ENCODE measurements at regions not wholly inside any gene's neighbourhood (a gene's known extent, or its start where the extent isn't known, plus 50 kb on each side); places are given as distances from the start of the nearest gene placed in this dataset.

GRCh38 chr4:127534041-127534825, 98.5 kb upstream of the INTU start:
- Histone ChIP-seq H3K27me3 (ENCODE audit: control insufficient read depth in 2 of 2, insufficient read depth in 1 of 2, low read length in 1 of 2) (no peaks in the 10 kb centered on the region), H3K36me3 (ENCODE audit: control insufficient read depth in 2 of 2, insufficient read depth in 2 of 2, low read length in 1 of 2) (no peaks in the 10 kb centered on the region), H3K27ac (ENCODE audit: low read depth in 1 of 2, low read length in 1 of 2) (no peak overlapping the region), H3K4me1 (ENCODE audit: control insufficient read depth in 2 of 2, insufficient read depth in 2 of 2, low read length in 2 of 2) (no peaks in the 10 kb centered on the region), H3K4me3 (ENCODE audit: low read length in 2 of 2) (no peak overlapping the region), H3K9me3 (ENCODE audit: control insufficient read depth in 2 of 2, insufficient read depth in 1 of 2, low read length in 1 of 2) (no peaks in the 10 kb centered on the region)
- DNase-seq (ENCODE audit: low read depth in 6 of 9, low spot score in 9 of 9), result no peak
- 90% methylated on average over 4 of the region's 4 CpGs for WGBS

- H3K9me3 ChIP-seq (ENCODE audit: control insufficient read depth in 2 of 2, insufficient read depth in 1 of 2, low read length in 1 of 2), result no peaks in the 10 kb centered on the region
- 80% methylated on average over 1 of the region's 1 CpG for WGBS
- no peaks in the 10 kb centered on the region for H3K36me3 ChIP-seq (ENCODE audit: control insufficient read depth in 2 of 2, insufficient read depth in 2 of 2, low read length in 1 of 2)
- no peak overlapping the region for H3K4me3 ChIP-seq (ENCODE audit: low read length in 2 of 2)
- H3K4me1 ChIP-seq (ENCODE audit: control insufficient read depth in 2 of 2, insufficient read depth in 2 of 2, low read length in 2 of 2), result no peaks in the 10 kb centered on the region
- H3K27ac ChIP-seq (ENCODE audit: low read depth in 1 of 2, low read length in 1 of 2), result no peak overlapping the region
- H3K27me3 ChIP-seq (ENCODE audit: control insufficient read depth in 2 of 2, insufficient read depth in 1 of 2, low read length in 1 of 2), result no peaks in the 10 kb centered on the region
- DNase-seq (ENCODE audit: low read depth in 6 of 9, low spot score in 9 of 9), result no peak
These were observed 94.7 kb upstream of the INTU start for GRCh38 chr4:127538016-127538415.

GRCh38 chr4:127540497-127541025, 92.2 kb upstream of the INTU start:
- WGBS, result 88% methylated on average over 3 of the region's 3 CpGs
- no peak for DNase-seq (ENCODE audit: low read depth in 6 of 9, low spot score in 9 of 9)
- H3K9me3 ChIP-seq (ENCODE audit: control insufficient read depth in 2 of 2, insufficient read depth in 1 of 2, low read length in 1 of 2), result no peaks in the 10 kb centered on the region
- no peaks in the 10 kb centered on the region for H3K27me3 ChIP-seq (ENCODE audit: control insufficient read depth in 2 of 2, insufficient read depth in 1 of 2, low read length in 1 of 2)
- no peak overlapping the region for H3K27ac ChIP-seq (ENCODE audit: low read depth in 1 of 2, low read length in 1 of 2)
- no peak overlapping the region for H3K4me3 ChIP-seq (ENCODE audit: low read length in 2 of 2)
- no peaks in the 10 kb centered on the region for H3K36me3 ChIP-seq (ENCODE audit: control insufficient read depth in 2 of 2, insufficient read depth in 2 of 2, low read length in 1 of 2)
- no peaks in the 10 kb centered on the region for H3K4me1 ChIP-seq (ENCODE audit: control insufficient read depth in 2 of 2, insufficient read depth in 2 of 2, low read length in 2 of 2)

- no peak for DNase-seq (ENCODE audit: low read depth in 6 of 9, low spot score in 9 of 9)
- no peak overlapping the region for H3K4me3 ChIP-seq (ENCODE audit: low read length in 2 of 2)
- H3K27ac ChIP-seq (ENCODE audit: low read depth in 1 of 2, low read length in 1 of 2), result no peak overlapping the region
- no peaks in the 10 kb centered on the region for H3K4me1 ChIP-seq (ENCODE audit: control insufficient read depth in 2 of 2, insufficient read depth in 2 of 2, low read length in 2 of 2)
- no peaks in the 10 kb centered on the region for H3K36me3 ChIP-seq (ENCODE audit: control insufficient read depth in 2 of 2, insufficient read depth in 2 of 2, low read length in 1 of 2)
- no peaks in the 10 kb centered on the region for H3K27me3 ChIP-seq (ENCODE audit: control insufficient read depth in 2 of 2, insufficient read depth in 1 of 2, low read length in 1 of 2)
- H3K9me3 ChIP-seq (ENCODE audit: control insufficient read depth in 2 of 2, insufficient read depth in 1 of 2, low read length in 1 of 2), result no peaks in the 10 kb centered on the region
These were observed 87.5 kb upstream of the INTU start for GRCh38 chr4:127545271-127545670.

GRCh38 chr4:127548990-127549925, 83.5 kb upstream of the INTU start:
- H3K4me1 ChIP-seq (ENCODE audit: control insufficient read depth in 2 of 2, insufficient read depth in 2 of 2, low read length in 2 of 2), result no peaks in the 10 kb centered on the region
- H3K36me3 ChIP-seq (ENCODE audit: control insufficient read depth in 2 of 2, insufficient read depth in 2 of 2, low read length in 1 of 2), result no peaks in the 10 kb centered on the region
- H3K27me3 ChIP-seq (ENCODE audit: control insufficient read depth in 2 of 2, insufficient read depth in 1 of 2, low read length in 1 of 2), result no peaks in the 10 kb centered on the region
- DNase-seq (ENCODE audit: low read depth in 6 of 9, low spot score in 9 of 9), result no peak
- H3K9me3 ChIP-seq (ENCODE audit: control insufficient read depth in 2 of 2, insufficient read depth in 1 of 2, low read length in 1 of 2), result peaks cover 0 to 3% of the 10 kb centered on the region in 2 donors
- H3K4me3 ChIP-seq (ENCODE audit: low read length in 2 of 2), result no peak overlapping the region
- 87% methylated on average over 2 of the region's 2 CpGs for WGBS
- H3K27ac ChIP-seq (ENCODE audit: low read depth in 1 of 2, low read length in 1 of 2), result no peak overlapping the region

GRCh38 chr4:127555106-127555505, 77.7 kb upstream of the INTU start:
- Histone ChIP-seq H3K36me3 (ENCODE audit: control insufficient read depth in 2 of 2, insufficient read depth in 2 of 2, low read length in 1 of 2) (no peaks in the 10 kb centered on the region), H3K27me3 (ENCODE audit: control insufficient read depth in 2 of 2, insufficient read depth in 1 of 2, low read length in 1 of 2) (no peaks in the 10 kb centered on the region), H3K9me3 (ENCODE audit: control insufficient read depth in 2 of 2, insufficient read depth in 1 of 2, low read length in 1 of 2) (peaks cover 0 to 18% of the 10 kb centered on the region in 2 donors), H3K4me1 (ENCODE audit: control insufficient read depth in 2 of 2, insufficient read depth in 2 of 2, low read length in 2 of 2) (no peaks in the 10 kb centered on the region), H3K4me3 (ENCODE audit: low read length in 2 of 2) (no peak overlapping the region), H3K27ac (ENCODE audit: low read depth in 1 of 2, low read length in 1 of 2) (no peak overlapping the region)
- 84% methylated on average over 1 of the region's 1 CpG for WGBS
- DNase-seq (ENCODE audit: low read depth in 6 of 9, low spot score in 9 of 9), result peak in 1 of 9 donors; percentile 9

GRCh38 chr4:127558088-127558487, 74.7 kb upstream of the INTU start:
- DNase-seq (ENCODE audit: low read depth in 6 of 9, low spot score in 9 of 9), result no peak
- H3K9me3 ChIP-seq (ENCODE audit: control insufficient read depth in 2 of 2, insufficient read depth in 1 of 2, low read length in 1 of 2), result peaks cover 0 to 15% of the 10 kb centered on the region in 2 donors
- H3K4me1 ChIP-seq (ENCODE audit: control insufficient read depth in 2 of 2, insufficient read depth in 2 of 2, low read length in 2 of 2), result no peaks in the 10 kb centered on the region
- H3K4me3 ChIP-seq (ENCODE audit: low read length in 2 of 2), result no peak overlapping the region
- no peaks in the 10 kb centered on the region for H3K27me3 ChIP-seq (ENCODE audit: control insufficient read depth in 2 of 2, insufficient read depth in 1 of 2, low read length in 1 of 2)
- H3K27ac ChIP-seq (ENCODE audit: low read depth in 1 of 2, low read length in 1 of 2), result no peak overlapping the region
- no peaks in the 10 kb centered on the region for H3K36me3 ChIP-seq (ENCODE audit: control insufficient read depth in 2 of 2, insufficient read depth in 2 of 2, low read length in 1 of 2)
- WGBS, result 95% methylated on average over 4 of the region's 4 CpGs

GRCh38 chr4:127558489-127559407, 74.0 kb upstream of the INTU start:
- 90% methylated on average over 4 of the region's 4 CpGs for WGBS
- H3K27ac ChIP-seq (ENCODE audit: low read depth in 1 of 2, low read length in 1 of 2), result no peak overlapping the region
- peaks cover 0 to 15% of the 10 kb centered on the region in 2 donors for H3K9me3 ChIP-seq (ENCODE audit: control insufficient read depth in 2 of 2, insufficient read depth in 1 of 2, low read length in 1 of 2)
- no peak for DNase-seq (ENCODE audit: low read depth in 6 of 9, low spot score in 9 of 9)
- H3K4me3 ChIP-seq (ENCODE audit: low read length in 2 of 2), result no peak overlapping the region
- no peaks in the 10 kb centered on the region for H3K27me3 ChIP-seq (ENCODE audit: control insufficient read depth in 2 of 2, insufficient read depth in 1 of 2, low read length in 1 of 2)
- no peaks in the 10 kb centered on the region for H3K4me1 ChIP-seq (ENCODE audit: control insufficient read depth in 2 of 2, insufficient read depth in 2 of 2, low read length in 2 of 2)
- no peaks in the 10 kb centered on the region for H3K36me3 ChIP-seq (ENCODE audit: control insufficient read depth in 2 of 2, insufficient read depth in 2 of 2, low read length in 1 of 2)
